ENCODE measurements at regions not wholly inside any gene's neighbourhood (a gene's known extent, or its start where the extent isn't known, plus 50 kb on each side); places are given as distances from the start of the nearest gene placed in this dataset.

DNA sequence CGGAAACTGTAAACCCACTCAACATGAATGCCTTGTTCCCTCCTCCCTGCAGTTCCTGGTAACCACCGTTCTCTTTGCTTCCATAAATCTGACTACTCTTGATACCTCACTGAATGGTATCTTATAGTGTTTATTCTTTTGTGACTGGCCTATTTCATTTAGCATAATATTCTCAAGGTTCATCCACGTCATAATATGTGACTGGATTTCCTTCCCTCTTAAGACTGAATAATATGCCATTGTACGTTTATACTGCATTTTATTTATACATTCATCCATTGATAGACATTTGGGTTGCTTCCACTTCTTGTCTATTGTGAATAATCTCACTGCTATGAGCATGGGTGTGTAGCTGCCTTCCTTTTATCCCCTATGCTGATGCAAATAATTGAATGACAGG is 253.3 kb upstream of the SMARCA2 start:
- H3K4me3 ChIP-seq (ENCODE audit: control insufficient read depth in 1 of 7, extremely low read depth in 1 of 7, insufficient read depth in 4 of 7, low read depth in 2 of 7, low read length in 6 of 7): no peak overlapping the region
- no peaks in the 10 kb centered on the region for H3K36me3 ChIP-seq (ENCODE audit: control insufficient read depth in 4 of 4, insufficient read depth in 4 of 4, low read length in 3 of 4)
- no peaks in the 10 kb centered on the region for H3K9me3 ChIP-seq (ENCODE audit: control extremely low read depth in 1 of 5, control insufficient read depth in 4 of 5, insufficient read depth in 2 of 5, low read depth in 1 of 5, low read length in 4 of 5)
- no peak for DNase-seq
- no peak overlapping the region for H3K27ac ChIP-seq (ENCODE audit: insufficient read depth in 1 of 2, low read depth in 1 of 2, low read length in 2 of 2, poor library complexity in 1 of 2, severe bottlenecking in 2 of 2)
- H3K4me1 ChIP-seq (ENCODE audit: control extremely low read depth in 1 of 4, control insufficient read depth in 4 of 4, insufficient read depth in 4 of 4, low read length in 3 of 4): no peaks in the 10 kb centered on the region
- ChIA-PET POLR2A (no interaction called here), CTCF (no interaction called here)
- peaks cover 0 to 2% (median 0%) of the 10 kb centered on the region in 5 experiments for H3K27me3 ChIP-seq (replicated peaks in 2 of 5; ENCODE audit: control insufficient read depth in 4 of 5, insufficient read depth in 5 of 5, low read length in 4 of 5)
- no CpG with 5 or more reads among the region's 4 CpGs for WGBS (ENCODE audit: insufficient coverage)

GRCh38 chr9:1766042-1766441 is 249.1 kb upstream of the SMARCA2 start:
- H3K36me3 ChIP-seq (ENCODE audit: control insufficient read depth in 4 of 4, insufficient read depth in 4 of 4, low read length in 3 of 4): no peaks in the 10 kb centered on the region
- WGBS (ENCODE audit: insufficient coverage): no CpG with 5 or more reads among the region's 2 CpGs
- no peak overlapping the region for H3K4me3 ChIP-seq (ENCODE audit: control insufficient read depth in 1 of 7, extremely low read depth in 1 of 7, insufficient read depth in 4 of 7, low read depth in 2 of 7, low read length in 6 of 7)
- POLR2A ChIA-PET: no interaction called here
- H3K27ac ChIP-seq (ENCODE audit: insufficient read depth in 1 of 2, low read depth in 1 of 2, low read length in 2 of 2, poor library complexity in 1 of 2, severe bottlenecking in 2 of 2): no peak overlapping the region
- H3K9me3 ChIP-seq (ENCODE audit: control extremely low read depth in 1 of 5, control insufficient read depth in 4 of 5, insufficient read depth in 2 of 5, low read depth in 1 of 5, low read length in 4 of 5): no peaks in the 10 kb centered on the region
- DNase-seq: no peak
- CTCF ChIA-PET: no interaction called here
- H3K4me1 ChIP-seq (ENCODE audit: control extremely low read depth in 1 of 4, control insufficient read depth in 4 of 4, insufficient read depth in 4 of 4, low read length in 3 of 4): no peaks in the 10 kb centered on the region
- H3K27me3 ChIP-seq (replicated peaks in 2 of 5; ENCODE audit: control insufficient read depth in 4 of 5, insufficient read depth in 5 of 5, low read length in 4 of 5): no peaks in the 10 kb centered on the region

GRCh38 chr9:1768561-1768960 is 246.6 kb upstream of the SMARCA2 start:
- H3K9me3 ChIP-seq (ENCODE audit: control extremely low read depth in 1 of 5, control insufficient read depth in 4 of 5, insufficient read depth in 2 of 5, low read depth in 1 of 5, low read length in 4 of 5): no peaks in the 10 kb centered on the region
- no peaks in the 10 kb centered on the region for H3K36me3 ChIP-seq (ENCODE audit: control insufficient read depth in 4 of 4, insufficient read depth in 4 of 4, low read length in 3 of 4)
- no peaks in the 10 kb centered on the region for H3K27me3 ChIP-seq (replicated peaks in 2 of 5; ENCODE audit: control insufficient read depth in 4 of 5, insufficient read depth in 5 of 5, low read length in 4 of 5)
- WGBS (ENCODE audit: insufficient coverage): 67% methylated on average over 2 of the region's 3 CpGs
- H3K27ac ChIP-seq (ENCODE audit: insufficient read depth in 1 of 2, low read depth in 1 of 2, low read length in 2 of 2, poor library complexity in 1 of 2, severe bottlenecking in 2 of 2): no peak overlapping the region
- H3K4me1 ChIP-seq (ENCODE audit: control extremely low read depth in 1 of 4, control insufficient read depth in 4 of 4, insufficient read depth in 4 of 4, low read length in 3 of 4): no peaks in the 10 kb centered on the region
- no peak overlapping the region for H3K4me3 ChIP-seq (ENCODE audit: control insufficient read depth in 1 of 7, extremely low read depth in 1 of 7, insufficient read depth in 4 of 7, low read depth in 2 of 7, low read length in 6 of 7)
- CTCF ChIA-PET: no interaction called here
- POLR2A ChIA-PET: no interaction called here
- DNase-seq: no peak

- H3K27ac ChIP-seq (ENCODE audit: insufficient read depth in 1 of 2, low read depth in 1 of 2, low read length in 2 of 2, poor library complexity in 1 of 2, severe bottlenecking in 2 of 2): no peak overlapping the region
- no peaks in the 10 kb centered on the region for H3K9me3 ChIP-seq (ENCODE audit: control extremely low read depth in 1 of 5, control insufficient read depth in 4 of 5, insufficient read depth in 2 of 5, low read depth in 1 of 5, low read length in 4 of 5)
- H3K4me1 ChIP-seq (ENCODE audit: control extremely low read depth in 1 of 4, control insufficient read depth in 4 of 4, insufficient read depth in 4 of 4, low read length in 3 of 4): no peaks in the 10 kb centered on the region
- DNase-seq: no peak
- H3K27me3 ChIP-seq (replicated peaks in 2 of 5; ENCODE audit: control insufficient read depth in 4 of 5, insufficient read depth in 5 of 5, low read length in 4 of 5): no peaks in the 10 kb centered on the region
- no CpG with 5 or more reads among the region's 3 CpGs for WGBS (ENCODE audit: insufficient coverage)
- ChIA-PET POLR2A (no interaction called here), CTCF (interaction anchor here (1.1 kb wide), 1 partner anchor 13 kb away, joined by 3 read pairs; no protein-coding TSS in a partner anchor)
- H3K36me3 ChIP-seq (ENCODE audit: control insufficient read depth in 4 of 4, insufficient read depth in 4 of 4, low read length in 3 of 4): no peaks in the 10 kb centered on the region
- no peak overlapping the region for H3K4me3 ChIP-seq (ENCODE audit: control insufficient read depth in 1 of 7, extremely low read depth in 1 of 7, insufficient read depth in 4 of 7, low read depth in 2 of 7, low read length in 6 of 7)
Measured at GRCh38 chr9:1771094-1771789, 243.9 kb upstream of the SMARCA2 start.

GRCh38 chr9:1775230-1775629 is 239.9 kb upstream of the SMARCA2 start:
- CTCF ChIA-PET: no interaction called here
- POLR2A ChIA-PET: no interaction called here
- no peak overlapping the region for H3K27ac ChIP-seq (ENCODE audit: insufficient read depth in 1 of 2, low read depth in 1 of 2, low read length in 2 of 2, poor library complexity in 1 of 2, severe bottlenecking in 2 of 2)
- H3K9me3 ChIP-seq (ENCODE audit: control extremely low read depth in 1 of 5, control insufficient read depth in 4 of 5, insufficient read depth in 2 of 5, low read depth in 1 of 5, low read length in 4 of 5): no peaks in the 10 kb centered on the region
- no peak overlapping the region for H3K4me3 ChIP-seq (ENCODE audit: control insufficient read depth in 1 of 7, extremely low read depth in 1 of 7, insufficient read depth in 4 of 7, low read depth in 2 of 7, low read length in 6 of 7)
- H3K27me3 ChIP-seq (replicated peaks in 2 of 5; ENCODE audit: control insufficient read depth in 4 of 5, insufficient read depth in 5 of 5, low read length in 4 of 5): no peaks in the 10 kb centered on the region
- no peaks in the 10 kb centered on the region for H3K4me1 ChIP-seq (ENCODE audit: control extremely low read depth in 1 of 4, control insufficient read depth in 4 of 4, insufficient read depth in 4 of 4, low read length in 3 of 4)
- DNase-seq: no peak
- no peaks in the 10 kb centered on the region for H3K36me3 ChIP-seq (ENCODE audit: control insufficient read depth in 4 of 4, insufficient read depth in 4 of 4, low read length in 3 of 4)

DNA sequence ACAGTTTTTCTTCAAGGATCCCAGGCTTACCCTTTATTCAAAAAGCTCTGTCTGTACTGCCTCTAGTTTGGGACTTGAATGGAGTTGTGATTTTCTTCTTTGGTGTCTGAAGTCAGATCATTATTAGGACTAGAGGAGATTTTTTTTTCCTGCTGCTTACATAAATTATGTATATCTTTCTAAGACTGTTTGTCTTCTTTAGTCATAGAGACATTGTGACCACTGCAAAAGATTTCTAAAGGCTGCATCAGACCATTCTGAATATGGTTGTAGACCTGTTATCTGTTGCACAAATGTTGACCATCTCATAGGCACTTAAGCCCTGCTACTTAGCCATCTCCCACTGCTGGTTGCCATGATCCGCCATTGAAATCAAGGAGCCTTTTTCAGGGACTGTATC is 238.5 kb upstream of the SMARCA2 start:
- Histone ChIP-seq H3K9me3 (ENCODE audit: control extremely low read depth in 1 of 5, control insufficient read depth in 4 of 5, insufficient read depth in 2 of 5, low read depth in 1 of 5, low read length in 4 of 5) (no peaks in the 10 kb centered on the region), H3K4me1 (ENCODE audit: control extremely low read depth in 1 of 4, control insufficient read depth in 4 of 4, insufficient read depth in 4 of 4, low read length in 3 of 4) (no peaks in the 10 kb centered on the region), H3K27me3 (replicated peaks in 2 of 5; ENCODE audit: control insufficient read depth in 4 of 5, insufficient read depth in 5 of 5, low read length in 4 of 5) (no peaks in the 10 kb centered on the region), H3K27ac (ENCODE audit: insufficient read depth in 1 of 2, low read depth in 1 of 2, low read length in 2 of 2, poor library complexity in 1 of 2, severe bottlenecking in 2 of 2) (no peak overlapping the region), H3K4me3 (ENCODE audit: control insufficient read depth in 1 of 7, extremely low read depth in 1 of 7, insufficient read depth in 4 of 7, low read depth in 2 of 7, low read length in 6 of 7) (no peak overlapping the region), H3K36me3 (ENCODE audit: control insufficient read depth in 4 of 4, insufficient read depth in 4 of 4, low read length in 3 of 4) (no peaks in the 10 kb centered on the region)
- WGBS (ENCODE audit: insufficient coverage): 91% methylated on average over 1 of the region's 1 CpG
- CTCF ChIA-PET: no interaction called here
- no peak for DNase-seq
- POLR2A ChIA-PET: no interaction called here

DNA sequence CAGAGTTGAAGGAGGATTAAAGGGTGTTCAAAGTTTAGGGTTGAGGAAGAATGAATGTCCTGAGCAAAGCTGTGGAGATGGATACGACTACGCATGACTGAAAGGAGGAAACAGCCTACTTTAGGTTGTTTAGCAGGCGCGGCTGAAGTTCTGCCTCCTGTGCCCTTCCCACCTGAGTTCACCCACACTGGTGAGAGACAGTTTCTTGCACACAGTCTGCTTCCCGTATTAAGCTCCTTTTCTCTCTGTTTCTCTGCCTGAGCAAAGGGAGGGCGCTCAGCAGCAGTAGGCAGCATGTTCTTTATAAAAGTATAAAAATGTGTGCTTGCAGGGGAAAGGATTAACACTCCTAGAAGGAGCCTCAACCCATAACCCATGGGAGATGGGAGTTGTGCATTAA is 224.0 kb upstream of the SMARCA2 start:
- ChIA-PET CTCF (no interaction called here), POLR2A (no interaction called here)
- DNase-seq: no peak
- Histone ChIP-seq H3K4me1 (ENCODE audit: control extremely low read depth in 1 of 4, control insufficient read depth in 4 of 4, insufficient read depth in 4 of 4, low read length in 3 of 4) (no peaks in the 10 kb centered on the region), H3K27ac (ENCODE audit: insufficient read depth in 1 of 2, low read depth in 1 of 2, low read length in 2 of 2, poor library complexity in 1 of 2, severe bottlenecking in 2 of 2) (no peak overlapping the region), H3K27me3 (replicated peaks in 2 of 5; ENCODE audit: control insufficient read depth in 4 of 5, insufficient read depth in 5 of 5, low read length in 4 of 5) (no peaks in the 10 kb centered on the region), H3K36me3 (ENCODE audit: control insufficient read depth in 4 of 4, insufficient read depth in 4 of 4, low read length in 3 of 4) (no peaks in the 10 kb centered on the region), H3K4me3 (ENCODE audit: control insufficient read depth in 1 of 7, extremely low read depth in 1 of 7, insufficient read depth in 4 of 7, low read depth in 2 of 7, low read length in 6 of 7) (no peak overlapping the region), H3K9me3 (ENCODE audit: control extremely low read depth in 1 of 5, control insufficient read depth in 4 of 5, insufficient read depth in 2 of 5, low read depth in 1 of 5, low read length in 4 of 5) (no peaks in the 10 kb centered on the region)
- WGBS (ENCODE audit: insufficient coverage): 81% methylated on average over 3 of the region's 6 CpGs

Data from common myeloid progenitor, CD34-positive (primary cell).